Trophoblast cell (in vitro differentiated cells and primary cell): ENCODE measurements at regions not wholly inside any gene's neighbourhood (a gene's known extent, or its start where the extent isn't known, plus 50 kb on each side); places are given as distances from the start of the nearest gene placed in this dataset.
"Not testable (repeated sequence)": the region's sequence is repeated elsewhere in the genome, so short reads cannot be mapped to it uniquely, and the experiment has no call there.

Experiments
- DNase-seq, 2 donors: peaks; one replicate each; pipeline ENCODE4 v3.0.0-alpha.2; 2016
- H2AFZ ChIP-seq: 2 replicates; pipeline ENCODE4 v1.6.1; 2013; ENCODE audit warnings: low read length, moderate library complexity, mild to moderate bottlenecking; ENCODE audit not compliant: insufficient read depth, poor library complexity
- H2AK5ac ChIP-seq: 2 replicates; pipeline ENCODE4 v1.6.1; 2013; ENCODE audit warnings: mild to moderate bottlenecking, low read length
- H2BK120ac ChIP-seq: 2 replicates; pipeline ENCODE4 v1.6.1; 2013; ENCODE audit warnings: low read length, mild to moderate bottlenecking, moderate library complexity; ENCODE audit not compliant: insufficient read depth, poor library complexity
- H2BK12ac ChIP-seq: 2 replicates; pipeline ENCODE4 v1.6.1; 2013; ENCODE audit warnings: mild to moderate bottlenecking, low read length, moderate library complexity
- H2BK5ac ChIP-seq: 2 replicates; pipeline ENCODE4 v1.6.1; 2013; ENCODE audit warnings: low read length, low read depth, moderate library complexity, mild to moderate bottlenecking; ENCODE audit not compliant: poor library complexity
- H3K14ac ChIP-seq: 2 replicates; pipeline ENCODE4 v1.6.1; 2013; ENCODE audit warnings: mild to moderate bottlenecking, low read length
- H3K18ac ChIP-seq: 2 replicates; pipeline ENCODE4 v1.6.1; 2013; ENCODE audit warnings: mild to moderate bottlenecking, low read length
- H3K23ac ChIP-seq: 2 replicates; pipeline ENCODE4 v1.6.1; 2013; ENCODE audit warnings: low read length
- H3K27ac ChIP-seq: 2 replicates; pipeline ENCODE4 v1.5.1; 2013; ENCODE audit warnings: low read depth, mild to moderate bottlenecking, inconsistent platforms, low read length, moderate library complexity
- H3K27me3 ChIP-seq: 2 replicates; pipeline ENCODE4 v1.6.1; 2013; ENCODE audit warnings: inconsistent platforms, mild to moderate bottlenecking, low read length, moderate library complexity; ENCODE audit not compliant: insufficient read depth
- H3K36me3 ChIP-seq, 2 experiments: 1 replicate in 1 of 2; 2 replicates in 1 of 2; pipeline ENCODE4 v1.6.1; 2013; ENCODE audit warnings: low read length in 2 of 2, mild to moderate bottlenecking in 2 of 2, moderate library complexity in 1 of 2; ENCODE audit not compliant: insufficient read depth in 2 of 2, control insufficient read depth in 1 of 2
- H3K4ac ChIP-seq: 2 replicates; pipeline ENCODE4 v1.6.1; 2013; ENCODE audit warnings: low read depth, mild to moderate bottlenecking, low read length, moderate library complexity
- H3K4me1 ChIP-seq, 2 experiments: 1 replicate in 1 of 2; 2 replicates in 1 of 2; pipeline ENCODE4 v1.6.1; 2013; ENCODE audit warnings: low read length in 2 of 2, mild to moderate bottlenecking in 2 of 2, moderate library complexity in 1 of 2; ENCODE audit not compliant: insufficient read depth in 2 of 2, control insufficient read depth in 1 of 2
- H3K4me2 ChIP-seq: 2 replicates; pipeline ENCODE4 v1.6.1; 2013; ENCODE audit warnings: inconsistent platforms, mild to moderate bottlenecking, low read length, moderate library complexity
- H3K4me3 ChIP-seq: 2 replicates; pipeline ENCODE4 v1.5.1; 2013; ENCODE audit warnings: mild to moderate bottlenecking, low read depth, low read length, inconsistent platforms
- H3K79me1 ChIP-seq: one replicate; pipeline ENCODE4 v1.6.1; 2013; ENCODE audit warnings: low read length
- H3K79me2 ChIP-seq: 2 replicates; pipeline ENCODE4 v1.6.1; 2013; ENCODE audit warnings: low read length, mild to moderate bottlenecking; ENCODE audit not compliant: control insufficient read depth, insufficient read depth, poor library complexity
- H3K9ac ChIP-seq: 2 replicates; pipeline ENCODE4 v1.6.1; 2013; ENCODE audit warnings: mild to moderate bottlenecking, low read length
- H3K9me3 ChIP-seq: 2 replicates; pipeline ENCODE4 v1.6.1; 2013; ENCODE audit warnings: low read depth, mild to moderate bottlenecking, control low read depth, inconsistent platforms, low read length; ENCODE audit not compliant: insufficient read depth
- H4K12ac ChIP-seq: 2 replicates; pipeline ENCODE4 v1.6.1; 2013; ENCODE audit warnings: low read depth, mild to moderate bottlenecking, low read length, moderate library complexity
- H4K8ac ChIP-seq: 2 replicates; pipeline ENCODE4 v1.6.1; 2013; ENCODE audit warnings: low read depth, mild to moderate bottlenecking, low read length, moderate library complexity
- H4K91ac ChIP-seq: one replicate; pipeline ENCODE4 v1.6.1; 2013; ENCODE audit warnings: low read depth, mild to moderate bottlenecking, low read length, moderate library complexity
- WGBS: extraction: QIAGEN DNeasy Blood & Tissue Kit; methylation state at CpG from one replicate; pipeline ENCODE4 v1.1.7; 2013; ENCODE audit warnings: missing lambda C conversion rate; ENCODE audit not compliant: insufficient read length, insufficient coverage; ENCODE audit errors: extremely low coverage; 5-methylcytosine and 5-hydroxymethylcytosine counted together

DNA sequence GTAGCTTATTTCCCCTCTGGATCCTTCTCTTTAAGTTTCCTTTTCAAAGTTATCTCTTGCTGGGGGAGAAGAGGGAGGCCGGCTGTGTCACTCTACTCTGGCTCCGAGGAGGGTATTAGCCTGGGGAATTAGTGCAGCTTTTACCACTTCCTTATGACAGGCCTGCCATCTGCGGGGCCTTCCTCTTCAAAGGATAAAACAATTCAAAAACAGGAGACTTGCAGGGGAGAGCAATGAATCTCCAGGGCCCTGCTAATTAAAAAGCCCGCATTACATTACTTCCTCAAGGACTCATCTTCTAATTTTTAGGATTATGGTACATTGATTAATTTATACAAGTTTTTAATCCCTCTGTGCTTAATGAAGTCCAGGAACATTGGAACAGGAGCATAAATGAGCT, 190.9 kb upstream of the CDH5 start:
- no peak overlapping the region for H4K91ac ChIP-seq

DNA sequence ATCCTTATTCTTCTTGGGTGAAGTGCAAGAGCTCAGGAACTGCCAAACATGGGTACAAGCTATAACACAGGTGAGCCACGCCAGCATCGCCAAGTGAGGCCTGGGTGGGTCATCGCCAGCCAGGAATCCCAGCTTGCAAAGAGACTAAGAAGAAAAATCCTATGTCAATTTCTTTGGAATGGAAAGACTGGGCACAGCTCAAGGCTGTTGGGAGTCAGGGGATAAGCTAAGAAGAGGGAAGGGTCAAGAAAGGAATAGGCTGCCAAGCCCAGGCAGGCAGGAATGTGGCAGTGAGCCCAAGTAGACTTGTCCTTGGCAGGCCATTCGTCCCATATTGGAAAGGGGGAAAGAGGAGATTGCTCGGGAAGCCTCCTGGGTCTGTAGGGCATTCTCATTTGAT, 191.4 kb upstream of the CDH5 start:
- no peaks in the 10 kb centered on the region for H3K27me3 ChIP-seq
- H2BK120ac ChIP-seq = no peak overlapping the region
- H3K4me1 ChIP-seq = no peaks in the 10 kb centered on the region
- H3K79me2 ChIP-seq = no peaks in the 10 kb centered on the region
- no peak overlapping the region for H3K4me2 ChIP-seq
- H4K12ac ChIP-seq = no peak overlapping the region
- H2AFZ ChIP-seq = no peak overlapping the region
- H3K23ac ChIP-seq = no peak overlapping the region
- no peak overlapping the region for H4K91ac ChIP-seq
- no peak overlapping the region for H3K14ac ChIP-seq
- no peak overlapping the region for H3K18ac ChIP-seq
- WGBS = no CpG with 5 or more reads among the region's 5 CpGs
- H3K79me1 ChIP-seq = no peaks in the 10 kb centered on the region
- H3K27ac ChIP-seq = no peak overlapping the region
- H3K4me3 ChIP-seq = no peak overlapping the region
- H3K9me3 ChIP-seq = peaks cover 3% of the 10 kb centered on the region
- H3K9ac ChIP-seq = no peak overlapping the region
- no peak overlapping the region for H4K8ac ChIP-seq
- no peak overlapping the region for H2AK5ac ChIP-seq
- H2BK12ac ChIP-seq = no peak overlapping the region
- H2BK5ac ChIP-seq = no peak overlapping the region
- DNase-seq = no peak
- no peak overlapping the region for H3K4ac ChIP-seq
- no peaks in the 10 kb centered on the region for H3K36me3 ChIP-seq

More for the DNA sequence above, 190.9 kb upstream of the CDH5 start:
- no peak overlapping the region for H3K4ac ChIP-seq
- H2AFZ ChIP-seq = no peak overlapping the region
- H2AK5ac ChIP-seq = no peak overlapping the region
- no peak overlapping the region for H4K12ac ChIP-seq
- no peak overlapping the region for H3K18ac ChIP-seq
- no peak overlapping the region for H3K4me2 ChIP-seq
- no peaks in the 10 kb centered on the region for H3K4me1 ChIP-seq
- H3K9ac ChIP-seq = no peak overlapping the region
- H3K23ac ChIP-seq = no peak overlapping the region
- H3K79me1 ChIP-seq = no peaks in the 10 kb centered on the region
- H3K36me3 ChIP-seq = no peaks in the 10 kb centered on the region
- DNase-seq = no peak
- no peaks in the 10 kb centered on the region for H3K79me2 ChIP-seq
- peaks cover 3% of the 10 kb centered on the region for H3K9me3 ChIP-seq
- no peak overlapping the region for H3K27ac ChIP-seq
- no peak overlapping the region for H3K4me3 ChIP-seq
- H3K14ac ChIP-seq = no peak overlapping the region
- no CpG with 5 or more reads among the region's 4 CpGs for WGBS
- H2BK120ac ChIP-seq = no peak overlapping the region
- H2BK12ac ChIP-seq = no peak overlapping the region
- H2BK5ac ChIP-seq = no peak overlapping the region
- H3K27me3 ChIP-seq = no peaks in the 10 kb centered on the region
- H4K8ac ChIP-seq = no peak overlapping the region

DNA sequence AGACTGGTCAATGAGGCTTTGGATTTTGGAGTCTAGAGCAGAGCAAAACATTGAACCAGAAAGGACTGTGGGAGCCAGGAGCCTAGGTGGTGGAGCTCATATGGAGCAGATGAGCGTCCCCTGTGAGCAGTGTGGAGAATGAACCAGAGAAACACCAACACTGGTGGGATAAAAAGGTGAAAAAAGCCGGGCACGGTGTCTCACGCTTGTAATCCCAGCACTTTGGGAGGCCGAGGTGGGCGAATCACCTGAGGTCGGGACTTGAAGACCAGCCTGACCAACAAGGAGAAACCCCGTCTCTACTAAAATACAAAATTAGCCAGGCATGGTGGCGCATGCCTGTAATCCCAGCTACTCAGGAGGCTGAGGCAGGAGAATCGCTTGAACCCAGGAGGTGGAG, 192.7 kb upstream of the CDH5 start:
- H3K4ac ChIP-seq, H3K79me1 ChIP-seq, DNase-seq, H3K23ac ChIP-seq, H4K91ac ChIP-seq, H3K9me3 ChIP-seq, H3K14ac ChIP-seq, H3K4me1 ChIP-seq, H4K12ac ChIP-seq, H2AK5ac ChIP-seq, H3K27ac ChIP-seq, H2AFZ ChIP-seq, H3K79me2 ChIP-seq, H3K4me2 ChIP-seq, H2BK5ac ChIP-seq, H3K9ac ChIP-seq, H3K36me3 ChIP-seq, H4K8ac ChIP-seq, H3K27me3 ChIP-seq, H2BK12ac ChIP-seq, H2BK120ac ChIP-seq, H3K4me3 ChIP-seq, H3K18ac ChIP-seq: not testable (repeated sequence)
- WGBS = no CpG with 5 or more reads among the region's 10 CpGs

DNA sequence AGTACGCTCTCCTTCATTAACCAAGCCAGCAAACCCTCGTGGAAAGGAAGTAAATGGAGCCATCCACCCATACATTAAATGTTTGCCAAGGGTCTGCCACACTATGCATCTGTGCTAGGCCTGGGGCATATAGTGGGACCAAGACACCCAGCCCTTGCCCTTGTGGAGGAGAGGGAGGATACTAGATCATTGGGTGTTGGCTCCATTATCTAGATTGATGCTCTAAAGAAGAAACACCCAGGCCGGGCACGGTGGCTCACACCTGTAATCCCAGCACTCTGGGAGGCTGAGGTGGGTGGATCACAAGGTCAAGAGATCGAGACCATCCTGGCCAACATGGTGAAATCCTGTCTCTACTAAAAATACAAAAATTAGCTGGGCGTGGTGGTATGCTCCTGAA, 193.3 kb upstream of the CDH5 start:
- no CpG with 5 or more reads among the region's 6 CpGs for WGBS
- H3K14ac ChIP-seq, H4K91ac ChIP-seq, H3K36me3 ChIP-seq, H3K18ac ChIP-seq, H3K9me3 ChIP-seq, H3K27me3 ChIP-seq, H3K4me3 ChIP-seq, H3K23ac ChIP-seq, H3K79me1 ChIP-seq, H4K12ac ChIP-seq, H2BK5ac ChIP-seq, H3K27ac ChIP-seq, H3K9ac ChIP-seq, H3K79me2 ChIP-seq, DNase-seq, H3K4me2 ChIP-seq, H2BK120ac ChIP-seq, H4K8ac ChIP-seq, H3K4ac ChIP-seq, H2AFZ ChIP-seq, H2BK12ac ChIP-seq, H3K4me1 ChIP-seq, H2AK5ac ChIP-seq: not testable (repeated sequence)
